Fibroblast of lung (primary cell): ENCODE measurements at regions not wholly inside any gene's neighbourhood (a gene's known extent, or its start where the extent isn't known, plus 50 kb on each side); places are given as distances from the start of the nearest gene placed in this dataset.

Experiments
- DNase-seq, 2 donors: peaks; one replicate each; pipeline versions ENCODE4 v3.0.0 to v3.0.0-alpha.2; 2010; ENCODE audit warnings: low read depth in 2 of 2
- H2AFZ ChIP-seq: 2 replicates; pipeline ENCODE4 v1.5.1; 2012; ENCODE audit warnings: low read length, control low read depth, inconsistent platforms
- H3K27ac ChIP-seq: 2 replicates; pipeline ENCODE4 v1.5.1; 2011; ENCODE audit warnings: low read length, control low read depth; ENCODE audit not compliant: insufficient read depth
- H3K27me3 ChIP-seq: 2 replicates; pipeline ENCODE4 v1.5.1; 2011; ENCODE audit warnings: mild to moderate bottlenecking, low read length; ENCODE audit not compliant: control insufficient read depth, insufficient read depth
- H3K36me3 ChIP-seq: 2 replicates; pipeline ENCODE4 v1.5.1; 2011; ENCODE audit warnings: low read length; ENCODE audit not compliant: control insufficient read depth, insufficient read depth
- H3K4me1 ChIP-seq: 2 replicates; pipeline ENCODE4 v1.5.1; 2011; ENCODE audit warnings: low read length; ENCODE audit not compliant: control insufficient read depth, insufficient read depth; ENCODE audit errors: extremely low read depth
- H3K4me2 ChIP-seq: 2 replicates; pipeline ENCODE4 v1.5.1; 2011; ENCODE audit warnings: low read length, control low read depth; ENCODE audit not compliant: insufficient read depth; ENCODE audit errors: extremely low read depth
- H3K4me3 ChIP-seq, 4 experiments: fragments of 200-600 bp in 1 of 4; sonication (generic) in 1 of 4; replicated peaks in 1 of 4; 2 replicates each; pipeline ENCODE4 v1.5.1; 2011 to 2016; ENCODE audit warnings: low read length in 4 of 4, low read depth in 3 of 4, mild to moderate bottlenecking in 3 of 4, control low read depth in 2 of 4, inconsistent platforms in 1 of 4, mixed read lengths in 1 of 4; ENCODE audit not compliant: insufficient read depth in 1 of 4; ENCODE audit errors: control extremely low read depth in 1 of 4
- H3K79me2 ChIP-seq: 2 replicates; pipeline ENCODE4 v1.5.1; 2012; ENCODE audit warnings: mild to moderate bottlenecking, low read length, inconsistent platforms; ENCODE audit not compliant: control insufficient read depth, insufficient read depth
- H3K9ac ChIP-seq: 2 replicates; pipeline ENCODE4 v1.5.1; 2011; ENCODE audit warnings: mild to moderate bottlenecking, low read length, control low read depth; ENCODE audit not compliant: insufficient read depth
- H3K9me3 ChIP-seq: 2 replicates; pipeline ENCODE4 v1.5.1; 2012; ENCODE audit warnings: low read depth, low read length; ENCODE audit not compliant: control insufficient read depth, insufficient read depth
- H4K20me1 ChIP-seq: 2 replicates; pipeline ENCODE4 v1.5.1; 2011; ENCODE audit warnings: low read length; ENCODE audit not compliant: control insufficient read depth, insufficient read depth; ENCODE audit errors: extremely low read depth
- EZH2 ChIP-seq: IDR thresholded peaks from 2 replicates; pipeline ENCODE4 v1.5.1; 2012; ENCODE audit warnings: low read length, control low read depth, mild to moderate bottlenecking; ENCODE audit errors: missing control alignments
- TF ChIP-seq, protein P1 (sequence below), 2 donors: IDR thresholded peaks in 1 of 2; conservative IDR thresholded peaks in 1 of 2; 1 replicate in 1 of 2; 2 replicates in 1 of 2; pipeline ENCODE4 v1.5.1; 2011 to 2012; ENCODE audit warnings: low read length in 2 of 2, control low read depth in 1 of 2, inconsistent platforms in 1 of 2, low read depth in 1 of 2, mild to moderate bottlenecking in 1 of 2

- Histone ChIP-seq H3K79me2 (no peaks in the 10 kb centered on the region), H3K36me3 (no peaks in the 10 kb centered on the region), H3K27ac (no peak overlapping the region), H4K20me1 (no peaks in the 10 kb centered on the region), H3K9ac (no peak overlapping the region), H3K27me3 (no peaks in the 10 kb centered on the region), H3K4me2 (no peak overlapping the region), H3K9me3 (no peaks in the 10 kb centered on the region), H2AFZ (no peak overlapping the region), H3K4me3 (no peak overlapping the region), H3K4me1 (no peaks in the 10 kb centered on the region)
- no peak for DNase-seq
- TF ChIP-seq, protein P1, sequence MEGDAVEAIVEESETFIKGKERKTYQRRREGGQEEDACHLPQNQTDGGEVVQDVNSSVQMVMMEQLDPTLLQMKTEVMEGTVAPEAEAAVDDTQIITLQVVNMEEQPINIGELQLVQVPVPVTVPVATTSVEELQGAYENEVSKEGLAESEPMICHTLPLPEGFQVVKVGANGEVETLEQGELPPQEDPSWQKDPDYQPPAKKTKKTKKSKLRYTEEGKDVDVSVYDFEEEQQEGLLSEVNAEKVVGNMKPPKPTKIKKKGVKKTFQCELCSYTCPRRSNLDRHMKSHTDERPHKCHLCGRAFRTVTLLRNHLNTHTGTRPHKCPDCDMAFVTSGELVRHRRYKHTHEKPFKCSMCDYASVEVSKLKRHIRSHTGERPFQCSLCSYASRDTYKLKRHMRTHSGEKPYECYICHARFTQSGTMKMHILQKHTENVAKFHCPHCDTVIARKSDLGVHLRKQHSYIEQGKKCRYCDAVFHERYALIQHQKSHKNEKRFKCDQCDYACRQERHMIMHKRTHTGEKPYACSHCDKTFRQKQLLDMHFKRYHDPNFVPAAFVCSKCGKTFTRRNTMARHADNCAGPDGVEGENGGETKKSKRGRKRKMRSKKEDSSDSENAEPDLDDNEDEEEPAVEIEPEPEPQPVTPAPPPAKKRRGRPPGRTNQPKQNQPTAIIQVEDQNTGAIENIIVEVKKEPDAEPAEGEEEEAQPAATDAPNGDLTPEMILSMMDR (conservative IDR thresholded peaks at IDR 0.05 in 1 of 2, IDR thresholded peaks at IDR 0.05 in 1 of 2; ENCODE audit: low read depth in 1 of 2, low read length in 2 of 2) = no peak
- TF ChIP-seq EZH2 = no peak
Measured at GRCh38 chr10:130336617-130337304, 200.6 kb downstream of the GLRX3 start.

DNA sequence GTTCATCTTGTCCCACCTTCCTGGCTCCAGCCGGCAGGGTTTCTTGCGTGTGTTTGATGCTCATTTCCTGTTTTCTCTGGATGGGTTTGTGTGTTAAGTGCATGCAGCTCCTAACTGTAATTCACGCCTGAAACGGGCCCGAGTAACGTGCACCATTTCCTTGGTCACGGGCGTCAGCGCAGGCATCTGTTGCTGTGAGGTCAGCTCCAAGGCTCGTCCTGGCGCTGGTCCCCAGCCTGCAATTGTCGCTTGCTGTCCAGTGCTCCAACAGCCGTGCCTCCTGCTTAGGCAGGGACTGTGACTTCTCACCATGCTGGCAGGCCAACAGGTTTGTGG, 201.1 kb downstream of the GLRX3 start:
- Histone ChIP-seq H2AFZ (no peak overlapping the region), H3K9ac (no peak overlapping the region), H3K27ac (no peak overlapping the region), H3K79me2 (no peaks in the 10 kb centered on the region), H3K27me3 (no peaks in the 10 kb centered on the region), H3K9me3 (no peaks in the 10 kb centered on the region), H3K4me3 (no peak overlapping the region), H3K4me2 (no peak overlapping the region), H3K36me3 (no peaks in the 10 kb centered on the region), H3K4me1 (no peaks in the 10 kb centered on the region), H4K20me1 (no peaks in the 10 kb centered on the region)
- no peak for DNase-seq
- TF ChIP-seq, protein P1 (conservative IDR thresholded peaks at IDR 0.05 in 1 of 2, IDR thresholded peaks at IDR 0.05 in 1 of 2; ENCODE audit: low read depth in 1 of 2, low read length in 2 of 2) = no peak
- TF ChIP-seq EZH2 = no peak

DNA sequence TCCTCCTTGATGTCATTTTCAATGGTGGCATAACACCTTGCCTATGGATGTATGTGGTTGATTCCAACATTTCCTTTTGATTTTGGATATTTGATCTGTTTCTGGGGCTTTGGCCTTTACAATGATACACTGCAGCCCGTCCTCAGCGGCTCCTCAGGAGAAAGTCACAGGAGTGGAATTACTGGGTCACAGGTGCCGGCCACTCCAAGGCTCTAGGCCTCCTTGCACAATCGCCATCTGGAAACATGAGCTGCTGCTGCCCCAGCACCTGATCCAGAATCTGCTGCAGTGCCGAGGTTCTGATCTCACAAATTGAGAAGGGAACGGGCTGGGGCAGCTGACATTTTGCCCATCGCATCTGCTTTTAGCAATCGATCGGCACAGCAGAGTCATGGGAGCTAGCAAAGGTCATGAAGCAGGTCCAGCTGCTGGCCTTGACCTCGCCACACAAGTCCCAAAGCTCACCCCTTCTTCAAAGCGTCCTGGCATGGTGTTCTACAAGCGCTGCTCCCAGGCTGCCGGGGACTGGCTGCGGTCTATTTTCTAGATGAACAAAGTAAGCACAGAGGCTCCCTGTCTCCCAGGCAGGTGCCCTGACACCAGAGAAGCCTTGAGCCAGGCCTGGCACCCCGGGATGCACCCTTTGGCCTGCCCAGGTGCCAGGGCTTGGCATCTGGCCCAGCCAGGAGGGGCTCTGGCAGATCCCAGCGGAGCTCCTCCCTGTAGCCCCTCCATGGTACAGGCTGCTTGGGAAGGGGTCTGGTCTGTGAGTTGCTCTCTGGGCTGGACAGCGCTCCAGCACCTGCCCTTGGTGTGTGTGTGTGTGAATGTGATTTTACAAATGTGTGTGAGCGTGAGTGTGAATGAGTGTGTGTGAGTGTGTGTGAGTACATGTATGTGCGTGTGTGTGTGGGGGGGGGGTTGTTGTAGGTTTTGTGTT, 201.8 kb downstream of the GLRX3 start:
- H3K36me3 ChIP-seq = no peaks in the 10 kb centered on the region
- no peaks in the 10 kb centered on the region for H4K20me1 ChIP-seq
- H2AFZ ChIP-seq = no peak overlapping the region
- no peak overlapping the region for H3K9ac ChIP-seq
- H3K4me2 ChIP-seq = no peak overlapping the region
- H3K27me3 ChIP-seq = no peaks in the 10 kb centered on the region
- no peaks in the 10 kb centered on the region for H3K9me3 ChIP-seq
- H3K4me3 ChIP-seq = no peak overlapping the region
- H3K4me1 ChIP-seq = no peaks in the 10 kb centered on the region
- no peak for DNase-seq
- no peaks in the 10 kb centered on the region for H3K79me2 ChIP-seq
- no peak for TF ChIP-seq EZH2
- TF ChIP-seq, protein P1 (conservative IDR thresholded peaks at IDR 0.05 in 1 of 2, IDR thresholded peaks at IDR 0.05 in 1 of 2; ENCODE audit: low read depth in 1 of 2, low read length in 2 of 2) = no peak
- H3K27ac ChIP-seq = no peak overlapping the region
